NCI-H510A (cell line): ENCODE measurements at regions not wholly inside any gene's neighbourhood (a gene's known extent, or its start where the extent isn't known, plus 50 kb on each side); places are given as distances from the start of the nearest gene placed in this dataset.
"Not testable (repeated sequence)": the region's sequence is repeated elsewhere in the genome, so short reads cannot be mapped to it uniquely, and the experiment has no call there.

Experiments
- DNase-seq: peaks from one replicate; lab custom pipeline; 2025; lab: John Stamatoyannopoulos, UW

GRCh38 chr5:39650008-39650762, 225.4 kb upstream of the DAB2 start:
- DNase-seq = no peak

GRCh38 chr5:39648848-39649227, 224.1 kb upstream of the DAB2 start:
- no peak for DNase-seq

GRCh38 chr5:39648085-39648847, 223.5 kb upstream of the DAB2 start:
- DNase-seq = no peak

- no peak for DNase-seq
Observed at GRCh38 chr5:39640552-39640951, 215.8 kb upstream of the DAB2 start.

- DNase-seq = no peak
Observed at GRCh38 chr5:39639618-39640089, 214.9 kb upstream of the DAB2 start.

GRCh38 chr5:39638813-39639212, 214.0 kb upstream of the DAB2 start:
- DNase-seq = no peak

GRCh38 chr5:39633057-39633456, 208.3 kb upstream of the DAB2 start:
- DNase-seq = no peak

- DNase-seq = no peak
Observed at GRCh38 chr5:39631958-39632357, 207.2 kb upstream of the DAB2 start.

GRCh38 chr5:39629946-39630345, 205.2 kb upstream of the DAB2 start:
- no peak for DNase-seq

GRCh38 chr5:39628348-39628747, 203.6 kb upstream of the DAB2 start:
- no peak for DNase-seq

- DNase-seq = no peak
Observed at GRCh38 chr5:39624890-39625289, 200.1 kb upstream of the DAB2 start.

GRCh38 chr5:39624268-39624886, 199.6 kb upstream of the DAB2 start:
- DNase-seq = no peak

- DNase-seq = no peak
Observed at GRCh38 chr5:39623291-39623865, 198.6 kb upstream of the DAB2 start.

GRCh38 chr5:39622281-39622680, 197.5 kb upstream of the DAB2 start:
- DNase-seq = no peak

- no peak for DNase-seq
Observed at GRCh38 chr5:39619168-39619818, 194.5 kb upstream of the DAB2 start.

- no peak for DNase-seq
Observed at GRCh38 chr5:39618391-39618790, 193.6 kb upstream of the DAB2 start.

GRCh38 chr5:39616131-39616530, 191.4 kb upstream of the DAB2 start:
- no peak for DNase-seq

- DNase-seq = not testable (repeated sequence)
Observed at GRCh38 chr5:39611076-39611475, 186.3 kb upstream of the DAB2 start.

- no peak for DNase-seq
Observed at GRCh38 chr5:39608024-39608423, 183.2 kb upstream of the DAB2 start.

- no peak for DNase-seq
Observed at GRCh38 chr5:39606591-39606990, 181.8 kb upstream of the DAB2 start.

GRCh38 chr5:39605588-39606575, 181.1 kb upstream of the DAB2 start:
- DNase-seq = no peak
